ENCODE measurements at regions not wholly inside any gene's neighbourhood (a gene's known extent, or its start where the extent isn't known, plus 50 kb on each side); places are given as distances from the start of the nearest gene placed in this dataset.

DNA sequence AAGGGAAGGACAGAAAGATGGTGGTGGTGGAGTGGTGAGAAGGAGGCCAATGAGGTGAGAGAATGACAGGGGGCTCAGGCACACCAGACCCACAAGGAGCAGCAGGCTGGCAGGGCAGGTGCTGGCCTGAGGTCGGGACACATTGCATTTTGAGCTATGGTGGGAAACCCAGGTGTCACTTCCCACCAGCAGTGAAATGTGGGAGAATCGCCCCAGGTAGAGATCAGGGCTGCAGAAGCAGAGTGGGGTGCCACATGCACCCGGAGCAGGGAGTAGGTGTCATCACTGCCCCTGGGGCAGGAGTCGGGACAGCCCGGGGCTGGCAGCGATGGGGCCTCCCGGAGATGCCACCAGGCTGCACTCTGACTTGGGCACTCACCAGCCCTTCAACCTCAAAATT, 315.8 kb downstream of the BCL11B start:
- no peaks in the 10 kb centered on the region for H3K9me3 Mint-ChIP-seq
- no peak for DNase-seq (ENCODE audit: low spot score)
- peaks cover 7% of the 10 kb centered on the region for H3K4me1 Mint-ChIP-seq (ENCODE audit: low read depth)
- no peak overlapping the region for H3K27ac Mint-ChIP-seq
- peaks cover 1% of the 10 kb centered on the region for H3K27me3 Mint-ChIP-seq (ENCODE audit: low read depth)
- intact Hi-C loops (cut with micrococcal nuclease): no loop called here
- no peak overlapping the region for H3K4me3 Mint-ChIP-seq (ENCODE audit: low read depth)
- H3K36me3 Mint-ChIP-seq (ENCODE audit: low read depth): no peaks in the 10 kb centered on the region

DNA sequence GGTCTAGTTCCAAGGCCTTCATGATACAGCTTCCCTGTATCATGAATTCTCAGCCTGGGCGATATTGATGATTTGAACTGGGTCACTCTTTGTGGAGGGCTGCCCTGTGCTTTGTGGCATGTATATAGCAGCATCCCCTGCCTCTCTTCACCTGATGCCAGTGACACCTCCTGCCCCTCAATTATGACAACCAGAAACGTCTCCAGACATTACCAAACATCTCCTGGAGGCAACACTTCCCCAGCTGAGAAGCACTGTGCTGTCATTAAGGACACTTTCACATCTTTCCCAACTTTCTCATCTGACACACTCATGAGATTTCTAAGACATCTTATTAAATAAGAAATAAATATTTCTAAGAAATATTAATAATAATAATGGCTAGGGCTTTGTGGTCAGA, 315.3 kb downstream of the BCL11B start:
- Mint-ChIP-seq H3K27me3 (ENCODE audit: low read depth) (peaks cover 1% of the 10 kb centered on the region), H3K36me3 (ENCODE audit: low read depth) (no peaks in the 10 kb centered on the region), H3K4me3 (ENCODE audit: low read depth) (no peak overlapping the region), H3K4me1 (ENCODE audit: low read depth) (peaks cover 7% of the 10 kb centered on the region), H3K9me3 (no peaks in the 10 kb centered on the region), H3K27ac (no peak overlapping the region)
- intact Hi-C loops (cut with micrococcal nuclease): no loop called here
- no peak for DNase-seq (ENCODE audit: low spot score)

DNA sequence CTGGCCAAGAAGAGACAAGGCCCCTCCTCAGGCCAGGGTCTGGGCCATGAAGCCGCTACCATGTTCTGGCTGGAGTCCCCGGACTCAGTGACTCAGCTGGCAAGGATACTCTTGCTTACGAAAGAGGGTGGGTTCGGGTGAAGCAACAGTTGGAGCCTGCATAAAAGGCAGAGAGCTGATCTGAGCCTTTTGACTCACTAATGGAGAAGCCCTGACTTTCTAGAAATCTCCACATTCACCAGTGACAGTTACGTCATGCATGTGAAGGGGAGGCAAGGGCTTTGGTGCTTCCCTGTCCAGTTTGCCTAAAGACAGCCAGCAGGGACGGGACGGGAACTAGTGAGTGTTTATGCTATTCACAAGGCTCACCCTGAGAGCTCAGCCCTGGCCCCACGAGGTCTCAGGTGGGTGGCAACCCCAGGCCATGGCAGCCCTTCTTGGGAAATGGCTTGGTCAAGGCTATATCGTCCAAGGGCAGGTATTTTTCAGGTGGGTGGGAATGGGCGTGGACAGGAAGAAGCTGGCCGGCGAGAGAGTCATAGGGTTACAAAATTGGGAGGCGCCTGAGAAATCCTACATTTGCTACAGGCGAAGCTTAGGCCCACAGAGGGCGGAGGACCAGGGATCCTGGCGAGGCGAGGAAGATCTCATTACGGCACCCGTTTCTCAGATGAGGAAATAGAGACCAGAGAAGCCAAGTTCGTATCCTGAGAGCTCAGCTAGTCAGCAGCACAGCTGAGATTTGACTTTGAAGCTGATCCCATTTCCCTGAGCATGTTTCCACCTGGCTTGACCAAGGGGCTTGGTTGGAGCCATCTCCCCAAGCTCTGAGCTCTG, 314.6 kb downstream of the BCL11B start:
- Mint-ChIP-seq H3K36me3 (ENCODE audit: low read depth) (no peaks in the 10 kb centered on the region), H3K4me3 (ENCODE audit: low read depth) (no peak overlapping the region), H3K9me3 (no peaks in the 10 kb centered on the region), H3K27ac (no peak overlapping the region), H3K4me1 (ENCODE audit: low read depth) (peaks cover 7% of the 10 kb centered on the region), H3K27me3 (ENCODE audit: low read depth) (peaks cover 1% of the 10 kb centered on the region)
- no peak for DNase-seq (ENCODE audit: low spot score)
- intact Hi-C loops (cut with micrococcal nuclease): no loop called here

DNA sequence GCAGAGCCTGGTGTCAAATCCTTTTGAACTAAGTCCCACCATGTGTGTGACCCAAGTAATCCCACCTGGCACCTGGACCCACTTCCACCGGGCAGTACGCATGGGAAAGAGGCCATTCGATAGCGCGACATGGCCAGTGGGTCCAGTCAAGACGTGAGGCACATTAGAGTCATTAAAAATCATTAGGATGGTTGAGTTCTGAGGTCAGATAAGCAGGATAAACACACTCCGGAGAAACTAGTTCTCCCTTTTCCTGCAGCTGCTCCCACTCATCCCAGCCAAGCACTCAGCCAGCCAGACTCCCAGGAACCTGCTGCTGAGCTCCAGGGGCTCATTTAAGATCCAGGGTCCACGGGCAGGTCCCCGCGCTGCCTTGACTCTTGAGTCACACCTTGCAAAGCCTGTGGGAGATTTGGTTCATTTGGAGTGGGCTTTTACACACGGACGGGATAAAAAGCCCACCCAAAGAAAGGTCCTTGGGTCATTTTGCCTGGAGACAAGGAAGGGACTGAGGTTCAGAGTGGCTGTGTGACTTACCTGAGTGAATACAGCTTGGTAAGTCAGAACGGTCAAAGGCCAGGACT, 313.9 kb downstream of the BCL11B start:
- Mint-ChIP-seq H3K36me3 (ENCODE audit: low read depth) (no peaks in the 10 kb centered on the region), H3K4me3 (ENCODE audit: low read depth) (no peak overlapping the region), H3K4me1 (ENCODE audit: low read depth) (peaks cover under 1% of the 10 kb centered on the region), H3K27ac (no peak overlapping the region), H3K9me3 (no peaks in the 10 kb centered on the region), H3K27me3 (ENCODE audit: low read depth) (peaks cover 1% of the 10 kb centered on the region)
- no peak for DNase-seq (ENCODE audit: low spot score)
- intact Hi-C loops (cut with micrococcal nuclease): no loop called here

DNA sequence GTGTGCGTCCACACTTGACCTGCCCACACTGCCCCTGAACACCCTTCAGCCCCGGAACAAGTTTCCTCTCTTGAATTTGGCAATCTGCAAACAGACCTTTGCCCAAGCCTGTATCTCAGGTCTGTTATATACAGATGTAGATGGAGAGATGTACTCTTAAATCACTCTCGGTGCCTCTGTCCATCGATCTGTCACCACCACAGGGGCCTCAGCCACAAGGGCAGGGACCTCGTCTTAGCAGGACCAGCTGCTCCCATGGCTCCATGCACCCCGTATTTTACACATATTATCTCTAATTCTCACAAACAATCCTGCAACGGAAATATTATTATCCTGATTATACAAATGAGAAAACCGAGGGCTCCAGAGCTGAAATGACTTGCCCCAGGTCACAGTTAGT, 313.4 kb downstream of the BCL11B start:
- Mint-ChIP-seq H3K4me1 (ENCODE audit: low read depth) (no peaks in the 10 kb centered on the region), H3K4me3 (ENCODE audit: low read depth) (no peak overlapping the region), H3K27ac (no peak overlapping the region), H3K27me3 (ENCODE audit: low read depth) (peaks cover 1% of the 10 kb centered on the region), H3K36me3 (ENCODE audit: low read depth) (no peaks in the 10 kb centered on the region), H3K9me3 (no peaks in the 10 kb centered on the region)
- intact Hi-C loops (cut with micrococcal nuclease): no loop called here
- no peak for DNase-seq (ENCODE audit: low spot score)

DNA sequence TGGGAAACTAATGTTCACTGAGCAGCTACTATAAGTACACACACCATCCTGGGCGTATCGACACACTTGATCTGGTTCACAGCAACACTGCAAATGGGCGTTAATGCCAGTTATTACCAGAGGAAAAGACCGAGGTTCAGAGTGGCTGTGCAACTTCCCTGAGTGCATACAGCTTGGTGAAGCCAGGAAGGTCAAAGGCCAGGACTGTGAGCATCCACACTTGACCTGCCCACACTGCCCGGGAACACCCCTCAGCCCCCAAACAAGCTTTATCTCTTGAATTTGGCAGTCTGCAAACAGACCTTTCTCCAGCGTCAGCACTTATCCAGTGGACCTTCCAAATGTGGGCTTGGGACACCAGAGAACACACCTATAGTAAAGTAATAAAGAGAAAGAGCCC, 312.6 kb downstream of the BCL11B start:
- peaks cover 4% of the 10 kb centered on the region for H3K4me1 Mint-ChIP-seq (ENCODE audit: low read depth)
- H3K4me3 Mint-ChIP-seq (ENCODE audit: low read depth): no peak overlapping the region
- H3K36me3 Mint-ChIP-seq (ENCODE audit: low read depth): no peaks in the 10 kb centered on the region
- no peak for DNase-seq (ENCODE audit: low spot score)
- H3K27ac Mint-ChIP-seq: no peak overlapping the region
- intact Hi-C loops (cut with micrococcal nuclease): no loop called here
- peaks cover 4% of the 10 kb centered on the region for H3K27me3 Mint-ChIP-seq (ENCODE audit: low read depth)
- H3K9me3 Mint-ChIP-seq: no peaks in the 10 kb centered on the region

DNA sequence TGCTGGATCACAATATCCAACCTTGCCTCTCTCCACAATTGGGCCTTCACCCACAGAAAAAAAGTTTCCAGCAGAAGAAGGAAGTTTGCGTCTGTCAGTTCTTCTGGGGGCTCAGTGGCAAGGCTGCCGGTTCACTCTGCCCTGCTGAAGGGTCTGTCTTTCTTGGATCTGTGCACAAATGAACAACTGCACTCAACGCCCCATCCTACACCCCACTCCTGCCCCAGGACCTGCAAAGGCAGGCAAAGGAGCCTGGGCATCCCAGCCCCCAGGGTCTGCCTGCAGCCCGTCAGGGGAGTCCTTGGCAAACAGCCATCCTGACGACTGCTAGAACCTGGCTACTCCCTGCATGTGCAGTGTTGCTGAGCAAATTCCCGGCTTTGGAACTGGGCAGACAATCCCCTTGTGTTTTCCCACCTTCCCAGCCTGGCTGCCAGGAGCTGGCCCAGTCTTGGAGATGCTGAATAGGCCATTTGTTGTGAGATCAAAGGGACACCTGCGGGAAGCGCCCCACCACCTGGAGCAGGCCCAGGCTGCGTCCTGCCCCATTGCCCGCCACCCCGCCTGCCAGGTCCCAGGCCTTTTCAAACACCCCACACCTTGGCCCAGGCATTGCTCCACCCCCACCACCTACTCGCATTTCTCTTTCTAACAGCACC, 311.9 kb downstream of the BCL11B start:
- H3K4me1 Mint-ChIP-seq (ENCODE audit: low read depth): peaks cover 11% of the 10 kb centered on the region

DNA sequence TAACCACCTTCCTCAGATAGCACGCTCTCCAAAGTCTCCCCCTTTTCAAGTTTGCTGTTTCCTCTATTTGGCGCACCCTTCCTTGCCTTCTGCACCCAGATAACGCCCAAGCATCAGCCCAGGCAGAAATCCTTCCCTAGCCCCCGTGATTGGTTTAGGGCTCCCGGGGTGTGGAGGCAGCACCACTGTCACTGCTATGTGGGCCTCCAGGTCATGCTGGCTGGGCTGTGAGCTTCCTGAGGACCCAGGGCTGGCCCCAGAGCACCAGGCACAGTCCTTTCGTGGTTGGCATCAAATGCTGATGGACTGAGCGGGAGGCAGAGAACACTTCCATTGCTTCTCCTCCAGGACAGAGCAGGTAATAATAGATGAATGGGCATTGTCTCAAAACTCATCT, 311.4 kb downstream of the BCL11B start:
- Mint-ChIP-seq H3K27me3 (ENCODE audit: low read depth) (peaks cover 11% of the 10 kb centered on the region), H3K9me3 (no peaks in the 10 kb centered on the region), H3K36me3 (ENCODE audit: low read depth) (no peaks in the 10 kb centered on the region), H3K4me1 (ENCODE audit: low read depth) (peaks cover 16% of the 10 kb centered on the region), H3K27ac (no peak overlapping the region), H3K4me3 (ENCODE audit: low read depth) (no peak overlapping the region)
- intact Hi-C loops (cut with micrococcal nuclease): no loop called here
- no peak for DNase-seq (ENCODE audit: low spot score)

More for the DNA sequence above, 311.9 kb downstream of the BCL11B start:
- intact Hi-C loops (cut with micrococcal nuclease): no loop called here
- Mint-ChIP-seq H3K27ac (no peak overlapping the region), H3K9me3 (no peaks in the 10 kb centered on the region), H3K4me3 (ENCODE audit: low read depth) (no peak overlapping the region), H3K36me3 (ENCODE audit: low read depth) (no peaks in the 10 kb centered on the region), H3K27me3 (ENCODE audit: low read depth) (peaks cover 9% of the 10 kb centered on the region)
- no peak for DNase-seq (ENCODE audit: low spot score)

DNA sequence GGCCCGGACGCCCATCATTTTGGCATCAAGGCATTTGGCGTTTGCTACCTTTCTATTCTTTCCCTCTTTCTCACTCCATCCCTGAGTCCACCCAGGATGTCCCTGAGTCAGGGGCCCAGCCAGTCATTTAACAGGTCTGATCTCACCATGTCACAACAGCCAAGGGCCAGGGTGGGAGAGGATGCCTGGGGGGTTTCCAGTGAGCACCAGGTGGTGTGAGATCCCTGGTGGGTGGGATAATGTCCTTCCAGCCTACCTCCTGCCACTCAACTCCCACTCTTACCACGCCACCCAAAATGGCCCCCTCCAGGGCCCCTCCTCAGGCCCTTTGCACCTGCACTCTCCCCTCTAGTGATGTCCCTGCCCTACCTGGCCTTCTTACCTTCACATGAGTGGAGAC, 310.8 kb downstream of the BCL11B start:
- H3K36me3 Mint-ChIP-seq (ENCODE audit: low read depth): no peaks in the 10 kb centered on the region
- H3K9me3 Mint-ChIP-seq: no peaks in the 10 kb centered on the region
- intact Hi-C loops (cut with micrococcal nuclease): no loop called here
- peaks cover 20% of the 10 kb centered on the region for H3K4me1 Mint-ChIP-seq (ENCODE audit: low read depth)
- peaks cover 12% of the 10 kb centered on the region for H3K27me3 Mint-ChIP-seq (ENCODE audit: low read depth)
- no peak for DNase-seq (ENCODE audit: low spot score)
- no peak overlapping the region for H3K4me3 Mint-ChIP-seq (ENCODE audit: low read depth)
- no peak overlapping the region for H3K27ac Mint-ChIP-seq

DNA sequence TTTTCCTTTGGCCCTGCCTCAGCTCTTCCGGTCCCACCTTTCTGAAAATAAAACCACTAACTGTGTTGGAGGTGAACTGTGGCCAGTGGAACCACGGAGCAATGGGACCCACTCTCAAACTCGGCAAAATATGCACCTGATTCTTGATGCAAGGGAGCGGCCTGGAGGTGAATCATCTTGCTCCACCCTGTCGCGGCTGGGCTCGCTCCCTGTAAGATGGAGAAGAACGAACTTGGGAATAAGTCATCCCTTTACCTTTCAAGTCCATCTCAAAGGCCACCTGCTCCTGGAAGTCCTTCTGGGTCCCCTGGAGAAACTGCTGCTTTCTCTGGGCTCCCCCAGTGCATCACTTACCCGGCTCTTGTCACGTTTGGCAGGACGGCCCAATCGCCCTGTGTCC, 309.9 kb downstream of the BCL11B start:
- no peak for DNase-seq (ENCODE audit: low spot score)
- Mint-ChIP-seq H3K27ac (no peak overlapping the region), H3K4me1 (ENCODE audit: low read depth) (peaks cover 28% of the 10 kb centered on the region), H3K4me3 (ENCODE audit: low read depth) (no peak overlapping the region), H3K27me3 (ENCODE audit: low read depth) (peaks cover 12% of the 10 kb centered on the region), H3K9me3 (no peaks in the 10 kb centered on the region), H3K36me3 (ENCODE audit: low read depth) (no peaks in the 10 kb centered on the region)
- intact Hi-C loops (cut with micrococcal nuclease): no loop called here

DNA sequence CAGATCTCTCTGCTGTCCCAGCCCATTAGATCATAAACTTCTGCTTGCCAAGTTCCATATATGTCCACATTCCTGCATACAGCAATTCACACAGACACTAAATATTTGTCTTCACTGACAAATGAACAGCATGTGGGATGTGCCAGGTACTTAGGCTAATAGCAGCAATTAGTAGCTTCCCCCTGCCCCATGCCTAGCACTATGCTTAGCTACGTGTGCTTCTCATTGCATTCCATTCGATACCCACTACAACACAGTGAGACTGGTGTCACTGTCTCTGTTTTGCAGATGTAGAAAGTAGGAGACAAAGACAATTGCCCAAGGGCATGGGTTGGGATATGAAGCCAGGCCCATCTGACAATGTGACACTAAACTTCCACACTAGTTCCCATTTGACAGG, 308.4 kb downstream of the BCL11B start:
- peaks cover 29% of the 10 kb centered on the region for H3K4me1 Mint-ChIP-seq (ENCODE audit: low read depth)
- H3K27me3 Mint-ChIP-seq (ENCODE audit: low read depth): peaks cover 13% of the 10 kb centered on the region
- intact Hi-C loops (cut with micrococcal nuclease): no loop called here
- DNase-seq (ENCODE audit: low spot score): no peak
- no peaks in the 10 kb centered on the region for H3K9me3 Mint-ChIP-seq
- H3K36me3 Mint-ChIP-seq (ENCODE audit: low read depth): no peaks in the 10 kb centered on the region
- H3K4me3 Mint-ChIP-seq (ENCODE audit: low read depth): no peak overlapping the region
- no peak overlapping the region for H3K27ac Mint-ChIP-seq

DNA sequence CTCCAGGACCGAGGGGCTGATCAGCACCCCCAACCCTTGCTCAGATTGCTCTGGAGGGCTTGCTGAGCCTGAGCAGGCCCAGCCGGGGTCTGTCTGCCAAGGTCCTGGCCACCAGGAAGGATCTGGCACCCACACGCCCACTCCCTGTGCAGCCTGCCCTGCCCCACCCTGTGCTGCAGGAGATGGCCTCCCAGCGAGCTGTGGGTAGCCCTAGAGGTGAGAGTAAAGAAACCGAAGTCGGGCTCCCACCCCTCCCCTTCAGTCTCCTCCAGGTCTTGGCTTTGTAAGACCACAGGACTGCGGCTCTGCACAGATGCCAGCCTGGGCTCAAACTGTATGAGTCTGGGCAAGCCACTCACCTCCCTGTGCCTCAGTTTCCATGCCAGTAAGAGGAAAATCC, 307.8 kb downstream of the BCL11B start:
- no peak overlapping the region for H3K27ac Mint-ChIP-seq
- no peak for DNase-seq (ENCODE audit: low spot score)
- no peak overlapping the region for H3K4me3 Mint-ChIP-seq (ENCODE audit: low read depth)
- H3K9me3 Mint-ChIP-seq: no peaks in the 10 kb centered on the region
- intact Hi-C loops (cut with micrococcal nuclease): no loop called here
- H3K4me1 Mint-ChIP-seq (ENCODE audit: low read depth): peaks cover 29% of the 10 kb centered on the region
- H3K36me3 Mint-ChIP-seq (ENCODE audit: low read depth): no peaks in the 10 kb centered on the region
- H3K27me3 Mint-ChIP-seq (ENCODE audit: low read depth): peaks cover 14% of the 10 kb centered on the region

DNA sequence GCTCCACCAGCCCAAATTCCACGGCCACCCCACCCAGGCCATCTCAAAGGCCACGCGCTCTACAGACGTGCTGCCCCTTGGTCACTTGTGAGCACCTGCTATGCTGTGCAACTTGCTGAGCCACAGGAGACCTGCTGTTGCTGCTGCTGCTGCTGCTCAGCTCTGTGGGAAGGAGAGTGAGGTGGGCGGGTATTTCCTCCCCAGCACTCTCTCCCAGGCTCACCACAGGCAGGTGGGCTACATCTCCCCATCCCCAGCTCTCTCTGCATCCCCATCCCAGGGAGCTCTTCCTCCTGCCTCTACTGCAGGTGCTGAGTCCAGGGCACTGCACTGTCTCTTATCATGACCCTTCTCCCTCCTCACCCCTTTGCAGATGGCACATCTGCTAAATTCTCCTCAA, 306.9 kb downstream of the BCL11B start:
- Mint-ChIP-seq H3K9me3 (no peaks in the 10 kb centered on the region), H3K4me1 (ENCODE audit: low read depth) (peaks cover 29% of the 10 kb centered on the region), H3K27me3 (ENCODE audit: low read depth) (peaks cover 19% of the 10 kb centered on the region), H3K27ac (no peak overlapping the region), H3K36me3 (ENCODE audit: low read depth) (no peaks in the 10 kb centered on the region), H3K4me3 (ENCODE audit: low read depth) (no peak overlapping the region)
- no peak for DNase-seq (ENCODE audit: low spot score)
- intact Hi-C loops (cut with micrococcal nuclease): no loop called here
